ENCODE measurements at regions not wholly inside any gene's neighbourhood (a gene's known extent, or its start where the extent isn't known, plus 50 kb on each side); places are given as distances from the start of the nearest gene placed in this dataset.
"Not testable (repeated sequence)": the region's sequence is repeated elsewhere in the genome, so short reads cannot be mapped to it uniquely, and the experiment has no call there.

GRCh38 chrX:118215346-118215745, 98.7 kb upstream of the KLHL13 start:
- DNase-seq (ENCODE audit: low spot score): no peak

DNA sequence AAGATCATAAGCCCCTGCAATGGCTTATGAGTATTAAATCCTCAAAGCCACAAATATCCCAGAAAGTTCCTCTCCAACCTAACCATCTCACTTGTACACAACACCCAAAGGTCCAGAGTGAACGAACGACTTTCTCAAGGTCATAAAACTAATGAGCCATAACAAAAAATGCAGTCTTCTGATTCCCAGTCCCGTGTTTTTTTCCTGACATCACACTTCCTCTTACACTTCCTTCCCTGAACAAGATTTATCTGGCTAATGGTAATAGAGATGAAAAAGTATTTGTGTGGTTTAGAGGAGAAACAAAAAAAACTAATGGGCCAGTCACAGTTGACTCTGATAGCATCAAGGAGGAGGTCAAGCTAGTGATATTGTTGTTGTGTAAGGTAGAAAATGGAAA, 99.5 kb upstream of the KLHL13 start:
- no peak for DNase-seq (ENCODE audit: low spot score)

DNA sequence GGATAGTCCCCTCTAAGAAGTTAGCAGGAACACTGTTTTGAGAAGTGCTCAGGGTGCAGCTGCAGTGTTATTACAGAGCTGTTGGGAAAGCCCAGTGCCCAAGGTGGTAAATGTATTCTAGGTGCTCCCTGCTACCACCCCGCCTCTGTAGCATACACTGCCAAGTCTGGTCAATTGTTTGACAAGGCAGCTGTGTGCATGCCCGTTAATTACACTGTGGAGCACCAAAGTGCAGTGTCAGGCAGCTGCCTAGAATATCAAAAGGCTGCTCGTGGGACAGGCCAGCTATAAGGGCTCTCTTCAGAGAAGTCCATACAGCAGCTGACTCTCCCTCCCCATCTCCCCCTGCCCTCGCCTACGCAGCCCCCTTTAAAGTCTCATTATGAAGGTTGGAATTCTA, 99.9 kb upstream of the KLHL13 start:
- DNase-seq (ENCODE audit: low spot score): no peak

- no peak for DNase-seq (ENCODE audit: low spot score)
Observed at GRCh38 chrX:118218079-118218478, 101.5 kb upstream of the KLHL13 start.

DNA sequence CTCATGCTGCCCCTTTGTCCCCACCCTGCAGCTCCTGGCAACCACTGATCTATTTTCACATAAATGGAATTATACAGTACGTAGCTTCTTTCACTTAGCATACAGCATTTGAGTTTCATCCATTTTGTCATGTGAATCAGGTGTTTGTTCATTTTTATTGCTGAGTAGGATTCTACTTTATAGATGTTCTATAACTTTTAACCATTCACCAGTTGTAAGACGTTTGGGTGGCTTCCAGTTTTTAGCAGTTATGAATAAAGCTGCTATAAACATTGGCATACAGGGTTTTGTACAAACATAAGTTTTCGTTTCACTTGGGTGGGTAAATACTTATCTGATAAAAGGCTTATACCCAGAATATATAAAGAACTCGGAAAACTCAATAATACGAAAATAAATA, 102.3 kb upstream of the KLHL13 start:
- DNase-seq (ENCODE audit: low spot score): no peak

GRCh38 chrX:118219866-118220265, 103.3 kb upstream of the KLHL13 start:
- DNase-seq (ENCODE audit: low spot score): no peak

- no peak for DNase-seq (ENCODE audit: low spot score)
Observed at GRCh38 chrX:118220509-118220908, 103.9 kb upstream of the KLHL13 start.

GRCh38 chrX:118221270-118221669, 104.7 kb upstream of the KLHL13 start:
- DNase-seq (ENCODE audit: low spot score): no peak

- no peak for DNase-seq (ENCODE audit: low spot score)
Observed at GRCh38 chrX:118221733-118222132, 105.1 kb upstream of the KLHL13 start.

DNA sequence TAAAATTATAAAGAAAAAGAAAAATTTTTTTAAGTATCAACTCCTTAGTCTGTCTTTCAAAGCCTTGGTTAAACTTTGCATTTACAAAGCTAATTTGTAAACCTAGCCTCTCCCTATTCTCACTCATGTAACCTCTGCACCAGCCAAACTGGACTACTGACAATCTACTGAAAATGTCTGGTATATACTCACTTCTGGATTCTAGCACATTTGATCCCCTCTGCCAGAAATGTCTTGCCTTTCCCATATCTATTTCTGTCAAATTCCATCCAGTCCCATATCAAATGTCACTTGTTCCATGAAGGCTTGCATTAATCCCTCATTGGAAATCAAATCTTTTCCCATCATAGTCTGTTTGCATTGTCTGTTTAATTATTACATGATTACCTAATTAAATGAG, 105.8 kb upstream of the KLHL13 start:
- no peak for DNase-seq (ENCODE audit: low spot score)

DNA sequence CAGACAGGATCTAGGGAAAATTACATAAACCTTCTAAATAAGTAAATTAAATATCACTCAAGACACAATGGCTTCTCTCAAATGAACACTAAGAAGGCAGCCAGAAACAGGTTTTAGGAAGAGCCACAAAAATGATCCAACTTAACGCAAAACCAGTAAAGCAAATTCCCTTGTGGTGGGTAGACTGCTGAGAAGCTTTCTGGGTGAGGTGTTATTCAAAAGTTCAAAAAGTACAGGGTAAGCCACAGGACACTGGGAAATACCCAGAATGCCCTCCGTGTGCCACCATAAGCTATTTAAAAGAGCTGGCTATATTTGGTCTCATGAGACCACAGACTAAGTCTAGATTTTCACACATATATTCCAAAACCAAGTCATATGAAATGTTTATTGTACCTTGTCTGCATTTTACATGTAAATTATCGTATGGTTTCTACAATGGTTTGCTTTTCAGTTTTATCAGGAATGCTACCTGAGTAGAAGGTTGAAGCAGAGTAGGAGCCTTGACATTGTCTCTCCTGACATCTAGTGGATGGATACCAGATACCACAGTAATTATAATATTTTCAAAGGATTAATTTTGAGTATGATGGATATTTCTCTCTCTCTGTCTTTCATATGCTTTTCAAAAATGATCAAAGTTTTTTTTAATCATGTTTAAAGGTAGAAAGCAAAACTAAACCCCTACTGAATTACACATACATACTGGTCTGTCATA, 109.3 kb upstream of the KLHL13 start:
- no peak for DNase-seq (ENCODE audit: low spot score)

- DNase-seq (ENCODE audit: low spot score): no peak
Observed at GRCh38 chrX:118228041-118228440, 111.4 kb upstream of the KLHL13 start.

- no peak for DNase-seq (ENCODE audit: low spot score)
Observed at GRCh38 chrX:118228456-118228855, 111.8 kb upstream of the KLHL13 start.

DNA sequence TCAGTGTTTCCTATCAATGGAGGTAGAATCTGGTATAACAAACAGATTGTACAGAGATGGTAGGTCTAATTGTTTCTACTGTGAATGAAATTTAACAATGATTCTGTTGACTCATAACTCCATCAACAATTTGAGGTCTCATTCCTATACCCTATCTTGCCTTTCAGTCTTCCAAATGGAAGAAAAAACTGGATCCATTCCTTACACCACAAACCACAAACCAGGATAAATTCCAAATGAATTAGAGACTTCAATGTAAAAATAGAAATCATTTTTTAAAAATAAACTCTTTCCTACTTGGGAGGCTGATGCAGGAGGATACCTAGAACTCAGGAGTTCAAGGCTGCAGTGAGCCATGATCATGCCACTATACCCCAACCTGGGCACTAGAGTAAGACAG, 114.4 kb upstream of the WDR44 start:
- no peak for DNase-seq (ENCODE audit: low spot score)

DNA sequence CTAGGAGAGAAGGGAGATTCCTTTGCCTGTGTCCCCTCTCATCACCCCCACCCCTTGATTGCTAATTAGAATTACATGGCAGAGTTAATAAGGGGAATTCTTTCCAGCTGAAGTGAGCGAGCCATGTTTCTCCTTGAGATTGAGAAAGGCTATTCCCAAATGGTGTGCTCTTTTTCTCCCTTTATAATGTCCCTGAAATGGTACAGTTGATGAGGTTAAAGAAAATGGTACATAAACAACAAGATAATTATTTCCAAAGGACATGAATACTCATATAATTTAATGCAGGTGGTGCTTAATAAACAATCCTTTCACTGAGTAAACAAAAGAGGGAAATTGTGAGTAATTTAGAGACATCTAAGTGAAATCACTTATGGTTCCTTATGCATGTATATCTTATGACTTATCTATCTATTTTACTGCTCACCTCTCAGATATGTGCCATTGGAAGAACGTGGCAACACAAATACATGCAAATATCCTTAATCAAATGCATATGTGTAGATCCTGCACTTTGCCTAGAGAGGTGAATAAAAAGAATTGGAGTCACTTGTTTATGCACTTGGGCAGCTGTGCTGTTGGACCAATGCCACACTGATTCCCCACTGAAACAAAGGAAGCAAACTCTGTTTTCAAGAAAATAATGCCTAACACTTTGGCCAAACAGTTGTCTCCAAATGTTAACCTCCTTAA, 106.6 kb upstream of the WDR44 start:
- DNase-seq (ENCODE audit: low spot score): no peak

DNA sequence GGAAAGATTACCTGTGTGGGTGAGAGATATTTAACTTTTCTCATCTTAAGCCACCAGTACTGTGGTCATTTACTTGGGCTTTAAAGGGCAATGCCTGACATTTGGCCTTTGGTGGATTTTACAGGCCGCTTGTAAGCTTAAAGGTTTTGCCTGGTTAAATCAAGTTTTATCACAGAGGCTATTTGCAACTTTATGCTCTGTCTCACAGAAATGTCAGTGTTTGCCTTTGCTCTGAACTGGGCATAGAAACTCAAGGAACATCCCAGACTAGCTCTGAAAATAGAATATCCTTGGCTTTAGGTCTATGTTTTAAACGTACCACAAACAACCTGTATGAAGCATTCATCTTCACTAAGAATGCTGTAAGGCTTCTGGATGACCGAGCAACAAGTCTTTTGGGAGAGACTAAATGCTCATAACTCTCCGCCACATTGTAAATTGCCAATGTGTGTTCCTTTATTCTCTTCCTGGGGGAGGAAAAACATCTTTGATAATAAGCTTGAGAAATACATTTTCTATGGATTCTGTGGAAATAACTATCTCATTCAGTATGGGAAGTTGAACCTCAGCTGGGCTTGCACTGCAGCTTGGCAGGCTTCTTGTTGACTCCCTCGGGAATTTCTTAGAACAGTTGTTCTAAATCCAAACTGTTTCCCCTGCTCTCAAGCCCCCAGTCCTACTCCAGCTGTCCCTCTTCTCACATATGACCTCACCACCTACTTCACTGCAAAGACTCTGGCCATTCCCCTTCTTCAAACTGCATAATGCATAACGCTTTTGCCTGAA, 105.8 kb upstream of the WDR44 start:
- no peak for DNase-seq (ENCODE audit: low spot score)

DNA sequence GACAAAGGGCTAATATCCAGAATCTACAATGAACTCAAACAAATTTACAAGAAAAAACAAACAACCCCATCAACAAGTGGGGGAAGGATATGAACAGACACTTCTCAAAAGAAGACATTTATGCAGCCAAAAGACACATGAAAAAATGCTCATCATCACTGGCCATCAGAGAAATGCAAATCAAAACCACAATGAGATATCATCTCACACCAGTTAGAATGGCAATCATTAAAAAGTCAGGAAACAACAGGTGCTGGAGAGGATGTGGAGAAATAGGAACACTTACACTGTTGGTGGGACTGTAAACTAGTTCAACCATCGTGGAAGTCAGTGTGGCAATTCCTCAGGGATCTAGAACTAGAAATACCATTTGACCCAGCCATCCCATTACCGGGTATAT, 98.9 kb upstream of the WDR44 start:
- not testable (repeated sequence) for DNase-seq (ENCODE audit: low spot score)

DNA sequence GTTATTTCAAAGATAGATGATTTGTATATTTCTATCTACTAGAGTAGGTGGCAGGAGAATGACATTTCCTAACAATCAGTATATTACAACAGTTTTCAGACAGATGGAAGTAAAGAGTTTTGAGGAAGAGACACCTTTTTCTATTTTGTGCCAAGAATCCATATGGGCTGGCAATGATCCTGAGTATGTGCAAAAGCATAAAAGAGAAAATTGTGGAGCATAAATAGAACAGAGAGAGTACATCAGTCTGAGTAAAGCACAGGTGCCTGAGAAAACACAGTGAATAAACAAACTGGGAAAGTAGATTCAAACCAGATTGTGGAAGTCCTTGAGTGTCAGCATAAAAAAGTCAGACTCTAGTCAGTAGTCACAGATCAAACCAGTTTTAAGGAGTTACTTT, 96.8 kb upstream of the WDR44 start:
- DNase-seq (ENCODE audit: low spot score): no peak

DNA sequence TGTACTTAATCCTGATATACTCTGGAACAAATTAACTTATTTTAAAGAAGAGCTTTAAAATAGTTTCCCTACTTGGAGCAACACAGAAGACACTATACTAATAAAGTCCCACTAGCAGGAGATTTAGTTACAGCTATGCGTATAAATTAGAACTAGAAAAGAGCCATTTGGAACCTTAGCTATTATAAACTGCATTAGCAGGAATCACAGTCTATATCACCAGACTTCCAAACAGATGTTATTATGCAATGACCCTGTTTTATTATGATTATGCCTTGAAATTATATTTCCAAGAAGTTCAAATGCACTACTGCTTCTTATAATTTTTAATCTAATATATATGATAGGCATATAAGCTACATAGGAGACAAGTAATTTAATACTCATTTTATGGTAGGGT, 95.5 kb upstream of the WDR44 start:
- DNase-seq (ENCODE audit: low spot score): no peak

GRCh38 chrX:118251271-118251670, 94.6 kb upstream of the WDR44 start:
- no peak for DNase-seq (ENCODE audit: low spot score)

- DNase-seq (ENCODE audit: low spot score): no peak
Observed at GRCh38 chrX:118252967-118253366, 92.9 kb upstream of the WDR44 start.

GRCh38 chrX:118254611-118255010, 91.3 kb upstream of the WDR44 start:
- DNase-seq (ENCODE audit: low spot score): peak; percentile 53

GRCh38 chrX:118255921-118256320, 90.0 kb upstream of the WDR44 start:
- DNase-seq (ENCODE audit: low spot score): no peak
